H1 (cell line): ENCODE measurements at regions not wholly inside any gene's neighbourhood (a gene's known extent, or its start where the extent isn't known, plus 50 kb on each side); places are given as distances from the start of the nearest gene placed in this dataset.

Experiments
- CTCF ChIA-PET: fragments of 300-600 bp; sonication (Branson Sonifier 250); formaldehyde crosslinking; loops from one replicate; lab custom pipeline; 2021; ENCODE audit not compliant: partially characterized antibody; lab: Charles Lee
- POLR2A ChIA-PET: fragments of 300-600 bp; sonication (Branson Sonifier 250); formaldehyde crosslinking; loops from one replicate; lab custom pipeline; 2021; ENCODE audit warnings: inconsistent platforms; ENCODE audit not compliant: partially characterized antibody; lab: Charles Lee
- DNase-seq, 2 experiments: peaks; one replicate each; pipeline versions ENCODE4 v3.0.0 to v3.0.0-alpha.2; 2010 to 2022; ENCODE audit warnings: low spot score in 2 of 2, low read depth in 1 of 2, mixed read lengths in 1 of 2
- FAIRE-seq: peaks from 2 replicates; lab custom pipeline; 2011; peaks lifted over from hg19 to GRCh38; lab: Jason Lieb, UNC
- H2AFZ ChIP-seq: 2 replicates; pipeline ENCODE4 v1.8.1; 2012; ENCODE audit warnings: low read length, inconsistent platforms
- H2AK5ac ChIP-seq: 2 replicates; pipeline ENCODE4 v1.6.1; 2013; ENCODE audit warnings: low read depth, low read length
- H2BK120ac ChIP-seq: replicated peaks from 2 replicates; pipeline ENCODE3; 2013; ENCODE audit warnings: low read depth, low read length, inconsistent platforms
- H2BK12ac ChIP-seq: 2 replicates; pipeline ENCODE4 v1.6.1; 2013; ENCODE audit warnings: low read depth, low read length
- H2BK15ac ChIP-seq: 2 replicates; pipeline ENCODE4 v1.6.1; 2013; ENCODE audit warnings: low read length
- H2BK20ac ChIP-seq: 2 replicates; pipeline ENCODE4 v1.6.1; 2013; ENCODE audit warnings: low read length
- H2BK5ac ChIP-seq: 2 replicates; pipeline ENCODE4 v1.6.1; 2013; ENCODE audit warnings: low read depth, low read length
- H3K14ac ChIP-seq: 2 replicates; pipeline ENCODE4 v1.6.1; 2013; ENCODE audit warnings: inconsistent platforms; ENCODE audit not compliant: insufficient read length
- H3K18ac ChIP-seq: 2 replicates; pipeline ENCODE4 v1.6.1; 2013; ENCODE audit warnings: low read length; ENCODE audit errors: extremely low read depth
- H3K23ac ChIP-seq: 2 replicates; pipeline ENCODE4 v1.6.1; 2013; ENCODE audit warnings: inconsistent platforms; ENCODE audit not compliant: insufficient read length
- H3K23me2 ChIP-seq: 2 replicates; pipeline ENCODE4 v1.6.1; 2013; ENCODE audit warnings: low read depth, low read length
- H3K27ac ChIP-seq: 2 replicates; pipeline ENCODE4 v1.6.1; 2011; ENCODE audit warnings: low read depth, low read length, inconsistent platforms
- H3K27me3 ChIP-seq, 4 experiments: replicated peaks in 1 of 4; 1 replicate in 1 of 4; 2 replicates in 3 of 4; pipeline versions ENCODE4 v1.6.1 to v1.8.1; 2011 to 2013; ENCODE audit warnings: low read length in 3 of 4, mild to moderate bottlenecking in 3 of 4, inconsistent platforms in 2 of 4, mixed read lengths in 2 of 4, moderate library complexity in 1 of 4; ENCODE audit not compliant: control insufficient read depth in 3 of 4, insufficient read depth in 3 of 4; ENCODE audit errors: extremely low read depth in 1 of 4
- H3K36me3 ChIP-seq, 4 experiments: 2 replicates each; pipeline versions ENCODE4 v1.6.1 to v1.8.1; 2011 to 2013; ENCODE audit warnings: mild to moderate bottlenecking in 4 of 4, low read length in 3 of 4, moderate library complexity in 2 of 4, control low read depth in 1 of 4, inconsistent platforms in 1 of 4; ENCODE audit not compliant: insufficient read depth in 4 of 4, control insufficient read depth in 2 of 4
- H3K4ac ChIP-seq: replicated peaks from 2 replicates; pipeline ENCODE3; 2013; ENCODE audit warnings: low read length, low read depth, mixed read lengths, inconsistent platforms; ENCODE audit not compliant: insufficient read length
- H3K4me1 ChIP-seq, 4 experiments: replicated peaks in 1 of 4; 1 replicate in 1 of 4; 2 replicates in 3 of 4; pipeline versions ENCODE4 v1.6.1 to v1.8.1; 2011 to 2013; ENCODE audit warnings: low read length in 3 of 4, inconsistent platforms in 2 of 4, mixed read lengths in 1 of 4; ENCODE audit not compliant: insufficient read depth in 4 of 4, control insufficient read depth in 3 of 4
- H3K4me2 ChIP-seq, 2 experiments: 2 replicates each; pipeline versions ENCODE4 v1.6.1 to v1.8.1; 2011 to 2013; ENCODE audit warnings: low read depth in 2 of 2, low read length in 2 of 2, control low read depth in 1 of 2, inconsistent platforms in 1 of 2, mild to moderate bottlenecking in 1 of 2; ENCODE audit not compliant: insufficient read depth in 1 of 2
- H3K4me3 ChIP-seq, 4 experiments: fragments of 200-600, 300-600 bp in 1 of 4; sonication (generic), shearing (Covaris generic), sonication (Bioruptor Twin) in 1 of 4; 2 replicates each; pipeline versions ENCODE4 v1.5.1 to v1.8.1; 2011 to 2016; ENCODE audit warnings: low read length in 4 of 4, low read depth in 3 of 4, control low read depth in 2 of 4, inconsistent platforms in 2 of 4, mild to moderate bottlenecking in 2 of 4, mixed read lengths in 1 of 4, moderate library complexity in 1 of 4; ENCODE audit not compliant: insufficient read depth in 2 of 4; ENCODE audit errors: extremely low read depth in 1 of 4
- H3K56ac ChIP-seq: replicated peaks from 2 replicates; pipeline ENCODE3; 2013; ENCODE audit warnings: low read depth, mild to moderate bottlenecking, mixed read lengths, low read length, inconsistent platforms; ENCODE audit not compliant: insufficient read length
- H3K79me1 ChIP-seq: 2 replicates; pipeline ENCODE4 v1.6.1; 2013; ENCODE audit warnings: low read depth, low read length, control low read depth
- H3K79me2 ChIP-seq, 2 experiments: 2 replicates each; pipeline versions ENCODE4 v1.6.1 to v1.8.1; 2012 to 2013; ENCODE audit warnings: low read length in 2 of 2, mild to moderate bottlenecking in 2 of 2, inconsistent platforms in 1 of 2; ENCODE audit not compliant: insufficient read depth in 2 of 2, control insufficient read depth in 1 of 2
- H3K9ac ChIP-seq, 4 experiments: replicated peaks in 1 of 4; 1 replicate in 1 of 4; 2 replicates in 3 of 4; pipeline versions ENCODE4 v1.6.1 to v1.8.1; 2011 to 2013; ENCODE audit warnings: low read depth in 3 of 4, low read length in 3 of 4, control low read depth in 2 of 4, mild to moderate bottlenecking in 2 of 4, moderate library complexity in 2 of 4, inconsistent platforms in 1 of 4; ENCODE audit errors: extremely low read depth in 1 of 4
- H3K9me3 ChIP-seq, 2 experiments: 2 replicates each; pipeline versions ENCODE4 v1.6.1 to v1.8.1; 2012 to 2013; ENCODE audit warnings: mild to moderate bottlenecking in 2 of 2, moderate library complexity in 2 of 2, control low read depth in 1 of 2, inconsistent platforms in 1 of 2, low read depth in 1 of 2, low read length in 1 of 2, mixed read lengths in 1 of 2; ENCODE audit not compliant: insufficient read depth in 2 of 2
- H4K20me1 ChIP-seq, 2 experiments: replicated peaks in 1 of 2; 2 replicates each; pipeline versions ENCODE3 to v1.8.1; 2011 to 2013; ENCODE audit warnings: inconsistent platforms in 2 of 2, low read length in 2 of 2, mild to moderate bottlenecking in 1 of 2; ENCODE audit not compliant: insufficient read depth in 2 of 2, control insufficient read depth in 1 of 2
- H4K5ac ChIP-seq: 2 replicates; pipeline ENCODE4 v1.6.1; 2013; ENCODE audit warnings: low read length, low read depth, mixed read lengths, inconsistent platforms; ENCODE audit not compliant: insufficient read length
- H4K8ac ChIP-seq: 2 replicates; pipeline ENCODE4 v1.8.0; 2013; ENCODE audit warnings: mild to moderate bottlenecking, moderate library complexity, low read length, inconsistent platforms; ENCODE audit not compliant: insufficient read depth; ENCODE audit errors: extremely low read depth
- H4K91ac ChIP-seq: replicated peaks from 2 replicates; pipeline ENCODE3; 2013; ENCODE audit warnings: low read length, mixed read lengths, inconsistent platforms; ENCODE audit not compliant: insufficient read length
- HDAC2 ChIP-seq, 2 experiments: fragments of 300-600 bp in 1 of 2; sonication (generic) in 1 of 2; IDR thresholded peaks; 2 replicates each; pipeline ENCODE4 v1.6.1; 2011 to 2012; ENCODE audit warnings: low read depth in 2 of 2, low read length in 2 of 2, mild to moderate bottlenecking in 2 of 2, moderate library complexity in 2 of 2, borderline replicate concordance in 1 of 2, inconsistent platforms in 1 of 2
- HDAC6 ChIP-seq: IDR thresholded peaks from one replicate; pipeline ENCODE4 v1.7.1; 2012; ENCODE audit warnings: low read depth, mild to moderate bottlenecking, inconsistent platforms, low read length, moderate library complexity
- MAFK ChIP-seq: IDR thresholded peaks from 2 replicates; pipeline ENCODE4 v1.6.1; 2012; ENCODE audit warnings: low read depth, mild to moderate bottlenecking, improper control_type of control experiment, low read length
- RNF2 ChIP-seq: fragments of 200-900, 300-1000 bp; sonication (generic); IDR thresholded peaks from 2 replicates; pipeline ENCODE4 v1.7.1; 2016; ENCODE audit warnings: borderline replicate concordance, low read depth, mild to moderate bottlenecking, antibody characterized with exemption, low read length; ENCODE audit not compliant: poor library complexity, severe bottlenecking; ENCODE audit errors: missing control alignments
- WGBS, 2 experiments: shearing (Covaris generic) in 1 of 2; methylation state at CpG; one replicate each; pipeline versions ENCODE4 v1.1.6 to v1.1.7; 2013 to 2015; ENCODE audit warnings: low lambda C conversion rate in 2 of 2, mixed read lengths in 2 of 2, inconsistent platforms in 1 of 2, low coverage in 1 of 2, missing lambda C conversion rate in 1 of 2; ENCODE audit not compliant: insufficient replicate concordance in 2 of 2, insufficient coverage in 1 of 2, insufficient read length in 1 of 2; ENCODE audit errors: extremely low coverage in 1 of 2, missing lambda C conversion rate in 1 of 2; 5-methylcytosine and 5-hydroxymethylcytosine counted together

- H3K27me3 ChIP-seq: no peaks in the 10 kb centered on the region
- no peak overlapping the region for H4K5ac ChIP-seq
- no peak overlapping the region for H2BK20ac ChIP-seq
- ChIA-PET CTCF (interaction anchor here (1.4 to 1.6 kb wide), 3 partner anchors 19 to 21 kb away, joined by 5 read pairs; no protein-coding TSS in a partner anchor), POLR2A (interaction anchor here (1.0 to 1.3 kb wide), 2 partner anchors 11 to 19 kb away, joined by 3 read pairs; no protein-coding TSS in a partner anchor)
- no peaks in the 10 kb centered on the region for H3K79me1 ChIP-seq
- no peak for DNase-seq
- no peak overlapping the region for H4K8ac ChIP-seq
- peaks cover 0 to 3% (median 1%) of the 10 kb centered on the region in 4 experiments; a peak in 2 of 7 replicates for H3K4me1 ChIP-seq
- H3K4ac ChIP-seq: no peak overlapping the region
- H2BK12ac ChIP-seq: no peak overlapping the region
- H3K27ac ChIP-seq: no peak overlapping the region
- no peak overlapping the region for H2AK5ac ChIP-seq
- H3K9me3 ChIP-seq: no peaks in the 10 kb centered on the region
- H3K4me3 ChIP-seq: no peak overlapping the region
- H2AFZ ChIP-seq: no peak overlapping the region
- no peak overlapping the region for H3K9ac ChIP-seq
- H3K79me2 ChIP-seq: no peaks in the 10 kb centered on the region
- no peak overlapping the region for H3K56ac ChIP-seq
- H3K14ac ChIP-seq: no peak overlapping the region
- H3K23me2 ChIP-seq: no peaks in the 10 kb centered on the region
- no peak overlapping the region; the same call in 1 of the 2 replicates for H2BK5ac ChIP-seq
- peaks cover 0 to 2% of the 10 kb centered on the region in 2 experiments for H4K20me1 ChIP-seq
- WGBS, 2 experiments: 85% methylated on average over 6 of the region's 20 CpGs; no CpG with 5 or more reads in 1 of the 2 experiments
- no peak overlapping the region for H3K23ac ChIP-seq
- no peak overlapping the region for H3K4me2 ChIP-seq
- no peaks in the 10 kb centered on the region for H3K36me3 ChIP-seq
- no peak overlapping the region for H4K91ac ChIP-seq
- H3K18ac ChIP-seq: no peak overlapping the region
- H2BK120ac ChIP-seq: no peak overlapping the region
- no peak overlapping the region for H2BK15ac ChIP-seq
- no peak for FAIRE-seq
- TF ChIP-seq RNF2 (no peak), HDAC6 (no peak), HDAC2 (IDR thresholded peaks at IDR 0.05; ENCODE audit: borderline replicate concordance in 1 of 2, low read depth in 2 of 2, low read length in 2 of 2) (no peak), MAFK (no peak)
Observed at GRCh38 chr10:132122097-132122861, 56.5 kb downstream of the JAKMIP3 start.
